Activated naive CD4-positive, alpha-beta T cell treated with anti-CD3 and anti-CD28 coated beads, Interleukin-2, amount 10 ng/mL, durations not matched to agents 7 days and 5 days (primary cell): ENCODE measurements at regions not wholly inside any gene's neighbourhood (a gene's known extent, or its start where the extent isn't known, plus 50 kb on each side); places are given as distances from the start of the nearest gene placed in this dataset.

ENCODE experiments used
- CTCF ChIA-PET: fragments of 350-600 bp; sonication (Branson Sonifier 250); formaldehyde crosslinking; loops from one replicate; lab custom pipeline; 2021; ENCODE audit warnings: antibody characterized with exemption; lab: Charles Lee
- DNase-seq: peaks from one replicate; pipeline ENCODE4 v3.0.0-alpha.2; 2020
- H3K27ac Mint-ChIP-seq: one replicate; pipeline ENCODE4 v1.8.0; 2021; ENCODE audit warnings: mild to moderate bottlenecking, moderate library complexity, mixed read lengths
- H3K27me3 Mint-ChIP-seq: one replicate; pipeline ENCODE4 v1.8.0; 2021; ENCODE audit warnings: mild to moderate bottlenecking, mixed read lengths
- H3K36me3 Mint-ChIP-seq: one replicate; pipeline ENCODE4 v1.8.0; 2021; ENCODE audit warnings: mixed read lengths
- H3K4me1 Mint-ChIP-seq: one replicate; pipeline ENCODE4 v1.8.0; 2021; ENCODE audit warnings: mixed read lengths
- H3K4me3 Mint-ChIP-seq: one replicate; pipeline ENCODE4 v1.8.0; 2021; ENCODE audit warnings: mild to moderate bottlenecking, moderate library complexity, mixed read lengths
- H3K9me3 Mint-ChIP-seq: one replicate; pipeline ENCODE4 v1.8.0; 2021; ENCODE audit warnings: mixed read lengths

DNA sequence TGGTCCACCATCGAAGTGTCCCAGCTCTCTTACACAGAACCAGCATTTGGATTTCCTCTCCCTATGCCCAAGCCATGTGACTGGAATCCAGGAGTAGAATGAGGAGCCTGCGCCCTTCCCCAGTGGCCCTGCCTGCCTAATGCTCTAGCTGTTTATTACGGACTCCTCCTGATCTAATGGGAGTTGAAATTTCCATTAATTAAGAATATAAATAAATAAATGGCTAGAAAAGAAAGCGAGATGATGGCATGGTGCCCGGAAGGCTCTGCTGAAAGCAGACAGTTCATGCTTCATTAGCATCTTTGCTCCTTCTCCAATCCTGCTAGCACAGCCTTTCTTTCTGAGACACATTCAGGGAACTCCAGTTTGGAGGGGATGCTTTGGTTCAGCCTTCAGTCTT, 216.2 kb downstream of the SEC16B start:
- Mint-ChIP-seq H3K4me1 (no peaks in the 10 kb centered on the region), H3K36me3 (no peaks in the 10 kb centered on the region), H3K4me3 (no peak overlapping the region), H3K27ac (no peak overlapping the region), H3K27me3 (no peaks in the 10 kb centered on the region), H3K9me3 (peaks cover 5% of the 10 kb centered on the region)
- CTCF ChIA-PET, result no interaction called here
- DNase-seq, result no peak

- Mint-ChIP-seq H3K4me1 (no peaks in the 10 kb centered on the region), H3K27ac (no peak overlapping the region), H3K27me3 (no peaks in the 10 kb centered on the region), H3K36me3 (no peaks in the 10 kb centered on the region), H3K9me3 (peaks cover 12% of the 10 kb centered on the region), H3K4me3 (no peak overlapping the region)
- no peak for DNase-seq
- CTCF ChIA-PET, result no interaction called here
These were observed 221.6 kb downstream of the SEC16B start for GRCh38 chr1:177748080-177748801.

DNA sequence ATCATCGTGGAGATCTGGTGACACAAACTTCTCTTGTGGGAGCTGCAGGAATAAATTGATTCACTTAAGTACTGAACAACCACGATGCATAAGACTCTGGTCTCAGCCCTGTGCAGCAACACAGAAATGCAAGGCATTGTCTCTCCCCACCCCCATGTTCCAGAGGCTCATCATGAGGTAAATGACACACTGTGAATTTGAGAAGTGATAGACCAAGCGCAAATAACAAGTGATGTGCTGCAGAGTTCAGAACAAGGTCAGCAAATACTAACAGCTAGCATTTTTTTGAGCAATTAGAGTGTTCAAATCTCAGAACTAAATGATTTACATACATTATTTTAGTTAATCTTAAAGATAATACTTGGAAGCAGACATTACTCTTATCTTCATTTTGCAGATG, 223.7 kb downstream of the SEC16B start:
- Mint-ChIP-seq H3K36me3 (no peaks in the 10 kb centered on the region), H3K27ac (no peak overlapping the region), H3K9me3 (peaks cover 10% of the 10 kb centered on the region), H3K4me1 (no peaks in the 10 kb centered on the region), H3K4me3 (no peak overlapping the region), H3K27me3 (no peaks in the 10 kb centered on the region)
- CTCF ChIA-PET, result no interaction called here
- no peak for DNase-seq

GRCh38 chr1:177744906-177745305, 225.0 kb downstream of the SEC16B start:
- no peaks in the 10 kb centered on the region for H3K4me1 Mint-ChIP-seq
- no peaks in the 10 kb centered on the region for H3K27me3 Mint-ChIP-seq
- H3K27ac Mint-ChIP-seq, result no peak overlapping the region
- CTCF ChIA-PET, result no interaction called here
- DNase-seq, result no peak
- no peaks in the 10 kb centered on the region for H3K36me3 Mint-ChIP-seq
- H3K4me3 Mint-ChIP-seq, result no peak overlapping the region
- peaks cover 10% of the 10 kb centered on the region for H3K9me3 Mint-ChIP-seq

DNA sequence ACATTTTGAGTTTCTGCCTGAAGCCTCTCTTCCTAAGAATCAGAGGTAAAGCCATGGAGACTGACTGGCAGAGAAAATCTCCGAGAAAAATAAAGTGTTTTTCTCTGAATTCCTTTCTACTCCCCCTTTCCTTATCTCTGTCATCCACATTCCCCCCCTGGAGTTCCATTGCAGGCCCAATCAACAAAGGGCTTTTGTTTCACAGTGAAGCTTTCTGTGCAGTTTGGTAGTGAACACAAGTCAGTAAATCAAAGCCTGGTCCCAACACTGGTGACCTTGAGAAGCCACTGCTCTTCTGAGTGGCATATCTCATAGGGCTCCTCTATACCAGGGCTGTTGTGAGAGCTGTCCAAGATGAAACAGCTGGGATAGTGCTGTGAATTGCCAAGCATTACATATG, 228.4 kb downstream of the SEC16B start:
- CTCF ChIA-PET, result no interaction called here
- no peak for DNase-seq
- H3K27me3 Mint-ChIP-seq, result no peaks in the 10 kb centered on the region
- no peak overlapping the region for H3K4me3 Mint-ChIP-seq
- H3K36me3 Mint-ChIP-seq, result no peaks in the 10 kb centered on the region
- H3K9me3 Mint-ChIP-seq, result no peaks in the 10 kb centered on the region
- H3K4me1 Mint-ChIP-seq, result no peaks in the 10 kb centered on the region
- H3K27ac Mint-ChIP-seq, result no peak overlapping the region

GRCh38 chr1:177739780-177740179, 230.1 kb downstream of the SEC16B start:
- no peak overlapping the region for H3K4me3 Mint-ChIP-seq
- no peaks in the 10 kb centered on the region for H3K27me3 Mint-ChIP-seq
- H3K36me3 Mint-ChIP-seq, result no peaks in the 10 kb centered on the region
- CTCF ChIA-PET, result no interaction called here
- no peak overlapping the region for H3K27ac Mint-ChIP-seq
- DNase-seq, result no peak
- no peaks in the 10 kb centered on the region for H3K4me1 Mint-ChIP-seq
- H3K9me3 Mint-ChIP-seq, result no peaks in the 10 kb centered on the region

- Mint-ChIP-seq H3K9me3 (peaks cover 2% of the 10 kb centered on the region), H3K27me3 (no peaks in the 10 kb centered on the region), H3K36me3 (no peaks in the 10 kb centered on the region), H3K27ac (no peak overlapping the region), H3K4me3 (no peak overlapping the region), H3K4me1 (no peaks in the 10 kb centered on the region)
- DNase-seq, result no peak
- CTCF ChIA-PET, result no interaction called here
These were observed 232.4 kb downstream of the SEC16B start for GRCh38 chr1:177737456-177737855.

- peaks cover 2% of the 10 kb centered on the region for H3K9me3 Mint-ChIP-seq
- no peak for DNase-seq
- no peaks in the 10 kb centered on the region for H3K4me1 Mint-ChIP-seq
- no peaks in the 10 kb centered on the region for H3K36me3 Mint-ChIP-seq
- no peaks in the 10 kb centered on the region for H3K27me3 Mint-ChIP-seq
- no peak overlapping the region for H3K27ac Mint-ChIP-seq
- CTCF ChIA-PET, result no interaction called here
- H3K4me3 Mint-ChIP-seq, result no peak overlapping the region
These were observed 237.7 kb downstream of the SEC16B start for GRCh38 chr1:177732178-177732577.

GRCh38 chr1:177729646-177730045, 240.2 kb downstream of the SEC16B start:
- H3K9me3 Mint-ChIP-seq, result peaks cover 14% of the 10 kb centered on the region
- no peaks in the 10 kb centered on the region for H3K36me3 Mint-ChIP-seq
- H3K4me3 Mint-ChIP-seq, result no peak overlapping the region
- H3K4me1 Mint-ChIP-seq, result no peaks in the 10 kb centered on the region
- no peaks in the 10 kb centered on the region for H3K27me3 Mint-ChIP-seq
- CTCF ChIA-PET, result no interaction called here
- H3K27ac Mint-ChIP-seq, result no peak overlapping the region
- DNase-seq, result no peak

DNA sequence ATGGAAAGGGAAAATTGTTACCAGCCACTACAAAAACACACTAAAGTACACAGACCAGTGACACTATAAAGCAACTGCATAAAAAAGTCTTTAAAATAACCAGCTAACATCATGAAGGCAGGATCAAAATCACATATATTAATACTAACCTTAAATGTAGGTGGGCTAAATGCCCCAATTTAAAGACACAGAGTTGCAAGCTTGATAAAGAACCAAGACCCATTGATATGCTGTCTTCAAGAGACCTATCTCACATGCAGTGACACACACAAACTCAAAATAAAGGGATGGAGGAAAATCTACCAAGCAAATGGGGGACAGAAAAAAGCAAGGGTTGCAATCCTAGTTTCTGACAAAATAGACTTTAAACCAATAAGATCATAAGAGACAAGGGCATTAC, 246.3 kb downstream of the SEC16B start:
- no peaks in the 10 kb centered on the region for H3K27me3 Mint-ChIP-seq
- H3K4me1 Mint-ChIP-seq, result no peaks in the 10 kb centered on the region
- H3K36me3 Mint-ChIP-seq, result no peaks in the 10 kb centered on the region
- H3K9me3 Mint-ChIP-seq, result peaks cover 36% of the 10 kb centered on the region
- CTCF ChIA-PET, result no interaction called here
- H3K27ac Mint-ChIP-seq, result no peak overlapping the region
- DNase-seq, result no peak
- no peak overlapping the region for H3K4me3 Mint-ChIP-seq

GRCh38 chr1:177710696-177711620, 258.9 kb downstream of the SEC16B start:
- H3K9me3 Mint-ChIP-seq, result no peaks in the 10 kb centered on the region
- CTCF ChIA-PET, result no interaction called here
- no peaks in the 10 kb centered on the region for H3K36me3 Mint-ChIP-seq
- H3K4me1 Mint-ChIP-seq, result no peaks in the 10 kb centered on the region
- H3K27me3 Mint-ChIP-seq, result no peaks in the 10 kb centered on the region
- DNase-seq, result no peak
- H3K4me3 Mint-ChIP-seq, result no peak overlapping the region
- no peak overlapping the region for H3K27ac Mint-ChIP-seq

GRCh38 chr1:177708406-177708805, 261.5 kb downstream of the SEC16B start:
- no peak for DNase-seq
- no peaks in the 10 kb centered on the region for H3K9me3 Mint-ChIP-seq
- no peaks in the 10 kb centered on the region for H3K4me1 Mint-ChIP-seq
- H3K27me3 Mint-ChIP-seq, result no peaks in the 10 kb centered on the region
- H3K27ac Mint-ChIP-seq, result no peak overlapping the region
- no peak overlapping the region for H3K4me3 Mint-ChIP-seq
- CTCF ChIA-PET, result no interaction called here
- H3K36me3 Mint-ChIP-seq, result no peaks in the 10 kb centered on the region

GRCh38 chr1:177706977-177707376, 262.9 kb downstream of the SEC16B start:
- no peaks in the 10 kb centered on the region for H3K4me1 Mint-ChIP-seq

GRCh38 chr1:177705839-177706238, 264.0 kb downstream of the SEC16B start:
- no peaks in the 10 kb centered on the region for H3K4me1 Mint-ChIP-seq
- no peaks in the 10 kb centered on the region for H3K27me3 Mint-ChIP-seq
- no peak overlapping the region for H3K4me3 Mint-ChIP-seq
- CTCF ChIA-PET, result no interaction called here
- no peaks in the 10 kb centered on the region for H3K36me3 Mint-ChIP-seq
- no peak overlapping the region for H3K27ac Mint-ChIP-seq
- H3K9me3 Mint-ChIP-seq, result no peaks in the 10 kb centered on the region
- no peak for DNase-seq

More at GRCh38 chr1:177706977-177707376, 262.9 kb downstream of the SEC16B start:
- no peak for DNase-seq
- Mint-ChIP-seq H3K4me3 (no peak overlapping the region), H3K9me3 (no peaks in the 10 kb centered on the region), H3K27ac (no peak overlapping the region), H3K27me3 (no peaks in the 10 kb centered on the region), H3K36me3 (no peaks in the 10 kb centered on the region)
- CTCF ChIA-PET, result no interaction called here
